Adipocyte (in vitro differentiated cells): ENCODE measurements at regions not wholly inside any gene's neighbourhood (a gene's known extent, or its start where the extent isn't known, plus 50 kb on each side); places are given as distances from the start of the nearest gene placed in this dataset.
A peak's percentile ranks its signal among the peaks of the same experiment; 100 is the strongest.
"Not testable (repeated sequence)": the region's sequence is repeated elsewhere in the genome, so short reads cannot be mapped to it uniquely, and the experiment has no call there.

ENCODE experiments used
- DNase-seq: peaks from one replicate; pipeline ENCODE4 v3.0.0-alpha.2; 2015; ENCODE audit warnings: low read depth
- H3K27me3 ChIP-seq: replicated peaks from 2 replicates; pipeline ENCODE4 v1.7.0; 2013; ENCODE audit warnings: mild to moderate bottlenecking, low read length, moderate library complexity; ENCODE audit not compliant: control insufficient read depth, insufficient read depth
- H3K36me3 ChIP-seq: 2 replicates; pipeline ENCODE4 v1.7.0; 2013; ENCODE audit warnings: low read length, mild to moderate bottlenecking, moderate library complexity; ENCODE audit not compliant: control insufficient read depth, insufficient read depth, severe bottlenecking
- H3K4me1 ChIP-seq: 2 replicates; pipeline ENCODE4 v1.7.0; 2013; ENCODE audit warnings: mild to moderate bottlenecking, low read length, moderate library complexity; ENCODE audit not compliant: control insufficient read depth, insufficient read depth
- H3K4me3 ChIP-seq: 2 replicates; pipeline ENCODE4 v1.7.0; 2013; ENCODE audit warnings: mild to moderate bottlenecking, low read length, moderate library complexity
- H3K9ac ChIP-seq: 2 replicates; pipeline ENCODE4 v1.7.0; 2013; ENCODE audit warnings: mild to moderate bottlenecking, low read length, moderate library complexity
- H3K9me3 ChIP-seq: 2 replicates; pipeline ENCODE4 v1.7.0; 2013; ENCODE audit warnings: mild to moderate bottlenecking, low read length, moderate library complexity; ENCODE audit not compliant: control insufficient read depth

DNA sequence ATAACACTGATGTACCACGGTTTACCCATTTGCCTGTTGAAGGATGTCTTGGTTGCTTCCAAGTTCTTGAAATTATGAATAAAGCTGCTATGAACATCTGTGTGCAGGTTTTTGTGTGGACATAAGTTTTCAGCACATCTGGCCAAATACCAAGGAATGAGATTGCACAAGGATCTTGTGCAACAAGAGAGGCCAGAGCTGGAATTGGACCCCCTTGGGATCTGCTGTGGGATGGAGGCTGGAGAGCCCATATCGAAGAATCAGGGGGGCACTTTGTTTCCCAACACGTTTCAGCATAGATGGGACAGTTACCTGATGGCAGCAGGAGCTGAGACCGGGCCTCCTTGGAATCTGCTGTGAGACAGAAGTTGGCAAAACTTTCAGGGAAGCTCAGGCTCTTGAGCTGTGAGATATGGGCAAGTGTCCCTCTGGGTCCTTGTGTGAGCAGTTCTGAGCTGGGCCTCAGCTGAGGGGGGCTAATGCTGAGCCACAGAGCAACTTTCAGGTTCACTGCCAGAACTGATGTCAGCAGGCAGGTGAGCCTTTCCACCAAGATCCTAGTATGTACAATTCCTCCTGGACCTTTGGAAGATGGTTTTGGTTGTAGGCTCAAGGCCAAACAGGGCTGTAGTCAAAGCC lies 115.2 kb upstream of the RAB18 start:
- DNase-seq = peak; percentile 88

DNA sequence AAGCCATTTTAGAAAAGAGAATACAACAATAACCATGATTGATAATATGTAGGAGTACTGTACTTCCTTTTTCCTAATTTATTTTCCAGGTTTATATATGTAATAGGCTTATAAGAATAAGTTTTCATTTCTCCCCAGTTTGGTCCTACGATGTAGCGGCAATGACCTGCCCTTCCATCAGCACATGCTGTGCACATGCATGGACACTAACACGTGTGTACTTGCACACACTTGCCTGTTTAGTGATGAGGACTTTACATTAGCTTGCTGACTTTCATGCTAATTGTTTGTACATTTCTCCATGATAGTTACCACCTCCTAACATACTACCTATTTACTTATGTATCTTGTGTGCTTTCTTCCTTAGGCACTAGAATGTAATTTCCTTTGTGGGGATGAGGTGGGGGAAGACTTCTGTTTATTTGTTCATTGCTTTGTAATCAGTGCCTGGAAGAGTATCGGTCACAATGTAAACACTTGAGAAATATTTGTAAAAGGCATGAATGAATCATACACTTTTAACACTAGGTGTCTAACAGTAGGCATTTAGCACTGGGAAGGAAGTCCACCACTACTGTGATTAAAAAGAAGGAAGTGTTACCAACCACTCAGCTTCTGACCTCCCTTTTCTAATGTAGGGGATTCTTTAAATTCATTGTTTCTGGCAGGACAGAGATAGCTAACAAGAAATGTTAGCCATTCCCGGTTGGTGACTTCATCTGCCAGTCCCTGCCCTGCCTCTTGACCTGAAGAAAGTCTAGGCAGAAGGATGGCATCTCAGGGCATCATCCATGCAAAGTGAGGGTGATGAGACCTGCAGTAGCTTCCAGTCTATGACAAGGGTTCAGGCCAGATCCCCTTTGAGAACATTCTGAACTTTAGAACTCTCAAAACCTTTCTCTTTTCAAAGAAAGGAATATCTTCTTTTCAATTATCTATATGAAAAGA lies 120.2 kb upstream of the RAB18 start:
- Histone ChIP-seq H3K36me3 (no peaks in the 10 kb centered on the region), H3K9me3 (no peaks in the 10 kb centered on the region), H3K27me3 (no peaks in the 10 kb centered on the region), H3K4me3 (no peak overlapping the region), H3K9ac (no peak overlapping the region), H3K4me1 (peaks cover 36% of the 10 kb centered on the region)
- peak; percentile 15 for DNase-seq

More for the DNA sequence above, 115.2 kb upstream of the RAB18 start:
- no peak overlapping the region for H3K9ac ChIP-seq
- H3K4me1 ChIP-seq = peaks cover 40% of the 10 kb centered on the region
- peaks cover 3% of the 10 kb centered on the region for H3K9me3 ChIP-seq
- no peaks in the 10 kb centered on the region for H3K27me3 ChIP-seq
- peak overlapping the region; percentile 38 for H3K4me3 ChIP-seq
- H3K36me3 ChIP-seq = no peaks in the 10 kb centered on the region

DNA sequence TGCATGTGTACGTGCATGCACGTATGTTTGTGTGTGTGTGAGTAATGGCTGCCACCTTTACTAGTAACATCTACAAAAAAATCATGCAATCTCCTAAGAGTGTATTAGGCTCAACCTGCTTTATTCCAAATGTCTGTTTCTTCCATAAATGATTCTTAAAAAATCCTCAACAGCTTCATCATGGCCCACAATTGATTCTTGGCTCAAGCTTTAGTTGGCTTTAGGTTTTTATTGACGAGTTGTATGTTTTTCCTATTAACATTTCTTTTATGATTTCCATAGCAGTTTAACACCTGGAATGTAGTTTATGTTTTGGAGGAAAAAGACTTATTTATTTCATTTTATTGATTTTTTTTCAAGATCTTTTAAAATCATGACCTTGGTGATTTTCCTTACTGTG lies 121.9 kb upstream of the RAB18 start:
- no peak overlapping the region for H3K4me3 ChIP-seq
- H3K36me3 ChIP-seq = no peaks in the 10 kb centered on the region
- peaks cover 24% of the 10 kb centered on the region for H3K4me1 ChIP-seq
- H3K27me3 ChIP-seq = no peaks in the 10 kb centered on the region
- H3K9me3 ChIP-seq = no peaks in the 10 kb centered on the region
- DNase-seq = no peak
- H3K9ac ChIP-seq = no peak overlapping the region

DNA sequence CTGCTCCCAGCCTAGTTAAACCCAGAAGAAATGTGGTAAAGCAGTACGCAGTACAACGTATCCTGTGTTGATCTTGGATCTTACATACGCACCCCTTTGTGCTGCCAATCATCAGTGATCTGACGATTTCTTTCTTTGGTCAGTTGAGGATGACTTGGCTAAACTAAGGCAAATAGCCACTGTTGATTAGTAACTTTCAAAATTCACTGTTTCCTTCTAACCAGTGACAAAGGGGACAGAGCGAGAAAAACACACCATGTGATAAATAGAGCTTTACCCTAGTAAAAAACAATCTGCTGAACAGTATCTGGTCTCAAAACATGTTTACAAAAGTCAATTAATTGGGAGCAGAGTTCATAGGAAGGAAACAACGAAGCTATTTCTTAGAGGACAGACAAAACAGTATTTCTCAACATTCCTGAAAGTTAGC lies 123.2 kb upstream of the RAB18 start:
- peaks cover 24% of the 10 kb centered on the region for H3K4me1 ChIP-seq
- no peaks in the 10 kb centered on the region for H3K27me3 ChIP-seq
- H3K9ac ChIP-seq = no peak overlapping the region
- DNase-seq = no peak
- no peaks in the 10 kb centered on the region for H3K9me3 ChIP-seq
- H3K4me3 ChIP-seq = no peak overlapping the region
- no peaks in the 10 kb centered on the region for H3K36me3 ChIP-seq

DNA sequence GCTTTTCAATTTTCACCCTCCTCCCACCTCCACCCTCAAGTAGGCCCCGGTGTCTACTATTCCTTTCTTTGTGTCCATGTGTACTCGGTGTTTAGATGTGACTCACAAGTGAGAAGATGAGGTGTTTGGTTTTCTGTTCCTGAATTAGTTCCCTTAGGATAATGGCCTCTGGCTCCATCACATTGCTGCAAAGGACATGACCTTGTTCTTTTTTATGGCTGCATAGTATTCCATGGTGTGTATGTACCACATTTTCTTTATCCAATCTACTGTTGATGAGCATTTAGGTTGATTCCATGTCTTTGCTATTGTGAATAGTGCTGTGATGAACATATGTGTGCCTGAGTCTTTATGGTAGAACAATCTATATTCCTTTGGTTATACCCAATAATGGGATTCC lies 125.1 kb upstream of the RAB18 start:
- not testable (repeated sequence) for H3K36me3 ChIP-seq, DNase-seq, H3K4me3 ChIP-seq

DNA sequence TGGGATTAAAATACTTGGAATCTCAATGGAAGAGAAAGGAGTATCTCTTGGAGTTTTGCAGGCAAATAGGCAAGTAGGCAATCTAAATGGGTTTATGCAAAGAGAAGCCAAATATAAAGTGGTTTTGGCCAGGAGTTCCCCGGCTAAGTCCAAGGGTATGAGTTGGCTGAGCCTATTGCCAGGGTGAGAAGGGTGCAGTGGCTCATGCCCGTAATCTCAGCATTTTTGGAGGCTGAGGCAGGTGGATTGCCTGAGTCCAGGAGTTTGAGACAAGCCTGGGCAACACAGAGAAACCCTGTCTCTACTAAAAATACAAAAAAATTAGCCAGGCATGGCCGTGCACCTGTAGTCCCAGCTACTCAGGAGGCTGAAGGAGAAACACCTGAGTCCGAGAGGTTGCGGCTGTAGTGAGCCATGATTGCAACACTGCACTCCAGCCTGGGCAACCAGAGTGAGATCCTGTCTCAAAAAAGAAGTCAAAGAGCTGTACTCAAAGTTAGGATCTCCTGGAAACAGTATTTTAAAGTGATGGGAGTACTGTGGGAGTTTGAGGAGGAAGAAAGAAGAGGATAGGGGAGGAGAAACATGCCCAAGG lies 130.4 kb upstream of the RAB18 start:
- no peaks in the 10 kb centered on the region for H3K27me3 ChIP-seq
- peaks cover 3% of the 10 kb centered on the region for H3K4me1 ChIP-seq
- no peaks in the 10 kb centered on the region for H3K9me3 ChIP-seq
- no peak overlapping the region for H3K4me3 ChIP-seq
- no peak for DNase-seq
- no peak overlapping the region for H3K9ac ChIP-seq
- no peaks in the 10 kb centered on the region for H3K36me3 ChIP-seq

More for the DNA sequence above, 125.1 kb upstream of the RAB18 start:
- not testable (repeated sequence) for H3K27me3 ChIP-seq, H3K9ac ChIP-seq, H3K9me3 ChIP-seq
- H3K4me1 ChIP-seq = peaks cover 22% of the 10 kb centered on the region

DNA sequence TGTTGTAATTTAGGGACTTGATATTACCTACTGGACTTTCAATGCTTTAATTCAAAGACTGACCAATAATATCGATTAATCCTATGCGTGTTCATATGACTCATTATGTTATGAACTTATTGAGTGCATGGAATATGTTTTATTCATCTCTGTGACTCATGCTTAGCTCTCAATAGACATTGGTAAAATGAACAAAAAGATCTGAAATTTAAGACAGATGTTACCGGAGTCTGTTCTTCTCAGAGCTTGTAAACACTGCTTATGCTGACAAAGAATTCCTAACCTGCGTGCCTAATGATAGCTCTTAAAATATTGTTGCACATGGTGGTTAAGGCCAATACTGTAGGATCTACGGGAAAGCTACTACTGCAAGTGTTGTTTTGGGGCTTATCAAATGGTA lies 131.5 kb upstream of the ACBD5 start:
- DNase-seq = peak; percentile 42

DNA sequence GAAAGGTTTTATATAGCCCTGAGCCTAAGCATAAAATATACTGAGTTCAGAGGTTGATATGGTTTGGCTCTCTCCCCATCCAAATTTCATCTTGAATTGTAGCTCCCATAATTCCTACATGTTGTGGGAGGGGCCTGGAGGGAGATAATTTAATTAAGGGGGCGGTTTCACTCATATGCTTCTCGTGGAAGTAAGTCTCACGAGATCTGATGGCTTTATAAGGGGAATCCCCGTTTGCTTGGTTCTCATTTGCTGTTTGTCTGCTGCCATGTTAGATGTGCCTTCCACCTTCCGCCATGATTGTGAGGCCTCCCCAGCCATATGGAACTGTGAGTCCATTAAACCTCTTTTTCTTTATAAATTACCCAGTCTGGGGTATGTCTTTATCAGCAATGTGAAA lies 130.8 kb upstream of the ACBD5 start:
- H3K4me3 ChIP-seq, H3K4me1 ChIP-seq, H3K9me3 ChIP-seq: not testable (repeated sequence)

More for the DNA sequence above, 131.5 kb upstream of the ACBD5 start:
- H3K36me3 ChIP-seq = no peaks in the 10 kb centered on the region
- no peaks in the 10 kb centered on the region for H3K27me3 ChIP-seq
- no peaks in the 10 kb centered on the region for H3K9me3 ChIP-seq
- H3K4me1 ChIP-seq = peaks cover 3% of the 10 kb centered on the region
- no peak overlapping the region for H3K4me3 ChIP-seq
- H3K9ac ChIP-seq = no peak overlapping the region

DNA sequence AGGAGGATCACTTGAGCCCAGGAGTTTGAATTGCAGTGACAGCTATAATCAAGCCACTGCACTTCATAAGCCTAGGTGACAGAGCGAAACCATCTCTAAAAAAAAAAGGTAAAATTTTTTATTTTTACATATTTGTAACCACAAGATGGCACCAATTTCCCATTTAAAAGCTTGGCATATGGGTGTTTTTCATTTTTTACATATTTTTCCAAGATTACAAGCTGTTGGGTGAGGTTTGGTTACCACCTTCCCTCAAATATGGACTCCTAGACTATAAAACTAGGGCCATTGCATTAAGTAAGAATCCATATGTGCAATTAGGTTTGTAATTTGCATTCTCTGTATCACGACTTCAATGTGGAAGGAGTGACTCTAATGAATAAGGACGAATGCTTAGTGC lies 129.3 kb upstream of the ACBD5 start:
- Histone ChIP-seq H3K9ac (no peak overlapping the region), H3K36me3 (no peaks in the 10 kb centered on the region), H3K9me3 (no peaks in the 10 kb centered on the region), H3K27me3 (no peaks in the 10 kb centered on the region), H3K4me1 (peaks cover 3% of the 10 kb centered on the region), H3K4me3 (no peak overlapping the region)
- DNase-seq = peak; percentile 65

More for the DNA sequence above, 130.8 kb upstream of the ACBD5 start:
- H3K36me3 ChIP-seq, DNase-seq, H3K9ac ChIP-seq, H3K27me3 ChIP-seq: not testable (repeated sequence)

DNA sequence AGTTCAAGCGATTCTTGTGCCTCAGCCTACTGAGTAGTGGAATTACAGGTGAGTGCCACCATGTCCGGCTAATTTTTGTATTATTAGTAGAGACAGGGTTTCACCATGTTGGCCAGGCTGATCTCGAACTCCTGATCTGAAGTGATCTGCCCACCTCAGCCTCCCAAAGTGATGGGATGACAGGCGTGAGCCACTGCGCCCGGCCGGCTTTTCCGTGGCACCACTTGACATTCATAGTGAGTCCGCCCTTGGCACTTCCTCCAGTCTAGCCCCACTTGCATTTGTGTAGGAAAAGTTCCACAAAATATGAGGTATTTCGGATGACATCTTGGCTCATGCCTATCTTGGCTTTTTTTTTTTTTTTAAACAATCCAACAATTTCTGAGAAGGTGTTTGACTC lies 128.1 kb upstream of the ACBD5 start:
- Histone ChIP-seq H3K9me3 (no peaks in the 10 kb centered on the region), H3K4me3 (no peak overlapping the region), H3K4me1 (peaks cover 3% of the 10 kb centered on the region), H3K36me3 (no peaks in the 10 kb centered on the region), H3K27me3 (no peaks in the 10 kb centered on the region), H3K9ac (no peak overlapping the region)
- no peak for DNase-seq

DNA sequence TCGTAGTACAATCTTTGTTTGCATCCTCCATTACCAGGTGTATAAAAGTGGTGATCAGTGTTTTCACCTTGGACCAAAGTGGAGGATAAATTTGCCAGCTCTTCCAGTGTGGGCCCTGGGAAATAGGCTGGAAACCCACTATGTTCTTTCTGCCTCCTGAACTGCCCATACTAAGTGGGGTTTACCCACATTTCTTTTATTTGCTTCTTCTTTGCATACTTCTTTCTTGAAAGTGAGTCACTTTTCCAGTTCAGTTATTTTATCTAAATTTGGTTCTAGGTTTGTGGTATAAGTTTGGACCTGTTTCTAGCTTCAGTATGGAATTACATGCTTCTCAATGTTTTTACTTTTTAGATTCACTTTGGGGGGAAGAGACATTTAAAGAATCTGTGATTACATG lies 126.2 kb upstream of the ACBD5 start:
- Histone ChIP-seq H3K9ac (no peak overlapping the region), H3K27me3 (no peaks in the 10 kb centered on the region), H3K9me3 (no peaks in the 10 kb centered on the region), H3K4me1 (no peaks in the 10 kb centered on the region), H3K36me3 (no peaks in the 10 kb centered on the region), H3K4me3 (no peak overlapping the region)
- no peak for DNase-seq
